CD4-positive, CD25-positive, alpha-beta regulatory T cell (primary cell): ENCODE measurements at regions not wholly inside any gene's neighbourhood (a gene's known extent, or its start where the extent isn't known, plus 50 kb on each side); places are given as distances from the start of the nearest gene placed in this dataset.

ENCODE experiments used
- ATAC-seq, 2 donors: fragments of 150-1000 bp; cut with Tn5 transposase; one replicate each; pipeline ENCODE4 v1.10.0; 2021; ENCODE audit warnings: low read depth in 2 of 2, moderate number of reproducible peaks in 2 of 2, moderate library complexity in 1 of 2
- DNase-seq, 3 donors: peaks; one replicate each; pipeline versions ENCODE4 v3.0.0 to v3.0.0-alpha.2; 2012 to 2022; ENCODE audit warnings: mixed read lengths in 1 of 3
- H3K27ac ChIP-seq: one replicate; pipeline ENCODE4 v1.7.0; 2013; ENCODE audit warnings: mild to moderate bottlenecking, low read length; ENCODE audit not compliant: insufficient read depth, poor library complexity, severe bottlenecking
- H3K27me3 ChIP-seq: one replicate; pipeline ENCODE4 v1.7.0; 2013; ENCODE audit warnings: low read length; ENCODE audit not compliant: control insufficient read depth, insufficient read depth
- H3K36me3 ChIP-seq: one replicate; pipeline ENCODE4 v1.7.0; 2013; ENCODE audit warnings: mild to moderate bottlenecking, low read length, moderate library complexity; ENCODE audit not compliant: control insufficient read depth, insufficient read depth
- H3K4me1 ChIP-seq: 2 replicates; pipeline ENCODE4 v1.7.0; 2013; ENCODE audit warnings: mild to moderate bottlenecking, low read length; ENCODE audit not compliant: insufficient read depth, control insufficient read depth, poor library complexity, severe bottlenecking
- H3K4me3 ChIP-seq: one replicate; pipeline ENCODE4 v1.7.0; 2013; ENCODE audit warnings: low read depth, mild to moderate bottlenecking, low read length, moderate library complexity
- H3K9me3 ChIP-seq, 2 experiments: 1 replicate in 1 of 2; 2 replicates in 1 of 2; pipeline ENCODE4 v1.7.0; 2013; ENCODE audit warnings: low read length in 2 of 2, mild to moderate bottlenecking in 1 of 2, moderate library complexity in 1 of 2; ENCODE audit not compliant: control insufficient read depth in 2 of 2
- H3K27ac Mint-ChIP-seq, 3 donors: one replicate each; pipeline ENCODE4 v1.8.0; 2020 to 2022; ENCODE audit warnings: mild to moderate bottlenecking in 3 of 3, mixed read lengths in 3 of 3, moderate library complexity in 2 of 3
- H3K27me3 Mint-ChIP-seq: one replicate; pipeline ENCODE4 v1.8.0; 2022; ENCODE audit warnings: mild to moderate bottlenecking, mixed read lengths
- H3K36me3 Mint-ChIP-seq: one replicate; pipeline ENCODE4 v1.8.0; 2020; ENCODE audit warnings: mixed read lengths
- H3K4me1 Mint-ChIP-seq, 4 donors: one replicate each; pipeline ENCODE4 v1.8.0; 2020 to 2022; ENCODE audit warnings: mixed read lengths in 4 of 4, mild to moderate bottlenecking in 1 of 4
- H3K4me3 Mint-ChIP-seq, 4 donors: one replicate each; pipeline ENCODE4 v1.8.0; 2020 to 2022; ENCODE audit warnings: mild to moderate bottlenecking in 4 of 4, mixed read lengths in 4 of 4, moderate library complexity in 3 of 4
- H3K9me3 Mint-ChIP-seq, 7 donors: one replicate each; pipeline ENCODE4 v1.8.0; 2020 to 2022; ENCODE audit warnings: mixed read lengths in 7 of 7, mild to moderate bottlenecking in 3 of 7, moderate library complexity in 2 of 7

DNA sequence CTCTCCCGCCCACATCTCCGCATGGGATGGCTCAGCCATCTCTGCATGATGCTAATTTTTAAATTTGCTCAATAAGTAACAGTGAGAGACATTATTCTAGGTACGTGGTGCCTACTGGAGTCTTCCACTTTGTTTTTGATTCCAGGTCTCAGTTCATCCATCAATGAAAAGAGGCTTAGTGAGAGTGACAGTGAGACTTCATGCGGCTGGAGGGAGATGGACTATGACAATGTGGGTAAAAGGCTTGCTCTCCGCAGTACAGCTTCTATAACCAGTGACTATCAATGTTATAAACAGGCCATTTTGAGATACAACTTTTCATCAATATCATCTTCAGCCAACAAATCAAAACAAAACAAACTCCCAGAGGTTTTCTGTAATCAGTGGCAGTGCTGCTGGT lies 563.4 kb upstream of the MKI67 start:
- Mint-ChIP-seq H3K4me1 (no peaks in the 10 kb centered on the region), H3K9me3 (peaks cover 0 to 1% (median 0%) of the 10 kb centered on the region in 7 donors), H3K36me3 (no peaks in the 10 kb centered on the region), H3K27me3 (peaks cover 4% of the 10 kb centered on the region), H3K27ac (no peak overlapping the region), H3K4me3 (no peak overlapping the region)
- Histone ChIP-seq H3K4me3 (no peak overlapping the region), H3K9me3 (no peaks in the 10 kb centered on the region), H3K4me1 (no peaks in the 10 kb centered on the region), H3K36me3 (no peaks in the 10 kb centered on the region), H3K27me3 (no peaks in the 10 kb centered on the region), H3K27ac (no peak overlapping the region)
- ATAC-seq (no peak), DNase-seq (no peak)

- Histone ChIP-seq H3K27ac (no peak overlapping the region), H3K4me1 (no peaks in the 10 kb centered on the region), H3K36me3 (no peaks in the 10 kb centered on the region), H3K9me3 (no peaks in the 10 kb centered on the region), H3K27me3 (no peaks in the 10 kb centered on the region), H3K4me3 (no peak overlapping the region)
- Mint-ChIP-seq H3K27ac (no peak overlapping the region), H3K4me3 (no peak overlapping the region), H3K36me3 (no peaks in the 10 kb centered on the region), H3K9me3 (peaks cover 0 to 1% (median 0%) of the 10 kb centered on the region in 7 donors), H3K27me3 (peaks cover 4% of the 10 kb centered on the region), H3K4me1 (no peaks in the 10 kb centered on the region)
- ATAC-seq: no peak
- DNase-seq: no peak
Measured at GRCh38 chr10:128693493-128694131, 567.4 kb upstream of the MKI67 start.

GRCh38 chr10:128694168-128694850 lies 568.1 kb upstream of the MKI67 start:
- Mint-ChIP-seq H3K36me3 (no peaks in the 10 kb centered on the region), H3K27me3 (peaks cover 4% of the 10 kb centered on the region)

DNA sequence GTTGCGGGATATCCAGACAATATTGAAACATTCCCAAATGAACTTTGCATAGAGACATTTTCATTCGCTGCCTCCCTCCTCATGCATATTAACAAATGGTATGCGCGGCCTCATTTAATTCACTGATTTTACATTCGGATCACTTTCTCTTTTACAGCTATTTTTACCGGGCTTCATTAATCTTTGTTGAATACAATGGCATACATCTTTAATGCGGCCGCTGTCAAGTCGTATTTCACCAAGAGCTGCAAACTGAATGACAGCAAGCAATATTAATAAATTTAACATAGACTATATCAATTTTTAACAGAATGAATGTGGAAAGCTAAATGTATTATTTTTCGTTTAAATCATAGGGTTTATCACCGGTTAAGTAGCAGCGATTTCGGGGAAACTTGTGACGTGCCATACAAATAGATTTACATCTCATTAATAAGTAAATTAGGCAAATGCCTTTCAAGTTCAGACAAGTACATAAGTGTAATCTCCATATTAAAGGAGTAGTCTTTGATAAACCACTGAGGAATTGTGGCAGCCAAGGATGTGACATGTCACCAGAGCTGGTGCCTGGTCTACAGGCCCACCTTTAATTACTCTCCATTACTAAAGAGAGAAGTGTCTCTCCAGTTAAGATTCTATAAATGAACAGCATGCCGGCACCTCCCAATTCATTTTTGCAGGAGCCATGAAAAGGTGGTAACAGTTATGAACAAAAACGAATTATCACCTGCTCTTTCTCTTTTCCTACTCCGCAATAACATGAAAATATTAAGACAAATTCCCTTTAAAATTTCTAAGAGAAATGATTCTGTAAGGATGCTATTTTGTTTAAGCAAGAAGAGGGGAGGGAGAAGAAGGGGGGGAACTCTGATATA lies 568.9 kb upstream of the MKI67 start:
- no peak for DNase-seq
- Mint-ChIP-seq H3K9me3 (peaks cover 0 to 1% (median 0%) of the 10 kb centered on the region in 7 donors), H3K27me3 (peaks cover 4% of the 10 kb centered on the region), H3K27ac (no peak overlapping the region), H3K4me3 (no peak overlapping the region), H3K4me1 (no peaks in the 10 kb centered on the region), H3K36me3 (no peaks in the 10 kb centered on the region)
- no peaks in the 10 kb centered on the region for H3K27me3 ChIP-seq
- ATAC-seq: no peak
- H3K36me3 ChIP-seq: no peaks in the 10 kb centered on the region
- H3K4me1 ChIP-seq: no peaks in the 10 kb centered on the region
- no peak overlapping the region for H3K27ac ChIP-seq
- H3K4me3 ChIP-seq: no peak overlapping the region
- no peaks in the 10 kb centered on the region for H3K9me3 ChIP-seq

More at GRCh38 chr10:128694168-128694850, 568.1 kb upstream of the MKI67 start:
- Histone ChIP-seq H3K9me3 (no peaks in the 10 kb centered on the region), H3K27ac (no peak overlapping the region), H3K27me3 (no peaks in the 10 kb centered on the region), H3K4me1 (no peaks in the 10 kb centered on the region), H3K36me3 (no peaks in the 10 kb centered on the region), H3K4me3 (no peak overlapping the region)
- H3K4me1 Mint-ChIP-seq: no peaks in the 10 kb centered on the region
- DNase-seq (no peak), ATAC-seq (no peak)
- peaks cover 0 to 1% (median 0%) of the 10 kb centered on the region in 7 donors for H3K9me3 Mint-ChIP-seq
- H3K4me3 Mint-ChIP-seq: no peak overlapping the region
- no peak overlapping the region for H3K27ac Mint-ChIP-seq

- Mint-ChIP-seq H3K27me3 (peaks cover 6% of the 10 kb centered on the region), H3K36me3 (no peaks in the 10 kb centered on the region), H3K4me1 (no peaks in the 10 kb centered on the region), H3K27ac (no peak overlapping the region), H3K4me3 (no peak overlapping the region), H3K9me3 (peaks cover 0 to 1% (median 0%) of the 10 kb centered on the region in 7 donors)
- Histone ChIP-seq H3K9me3 (no peaks in the 10 kb centered on the region), H3K27ac (no peak overlapping the region), H3K4me1 (no peaks in the 10 kb centered on the region), H3K4me3 (no peak overlapping the region), H3K27me3 (no peaks in the 10 kb centered on the region), H3K36me3 (no peaks in the 10 kb centered on the region)
- ATAC-seq (no peak), DNase-seq (no peak)
Measured at GRCh38 chr10:128695931-128696330, 569.7 kb upstream of the MKI67 start.

- no peaks in the 10 kb centered on the region for H3K4me1 ChIP-seq
- H3K27ac ChIP-seq: no peak overlapping the region
- H3K9me3 ChIP-seq: no peaks in the 10 kb centered on the region
- H3K4me3 ChIP-seq: no peak overlapping the region
- no peaks in the 10 kb centered on the region for H3K27me3 ChIP-seq
- Mint-ChIP-seq H3K36me3 (no peaks in the 10 kb centered on the region), H3K9me3 (peaks cover 0 to 1% (median 0%) of the 10 kb centered on the region in 7 donors), H3K4me1 (no peaks in the 10 kb centered on the region), H3K27ac (no peak overlapping the region), H3K27me3 (peaks cover 8% of the 10 kb centered on the region), H3K4me3 (no peak overlapping the region)
- no peaks in the 10 kb centered on the region for H3K36me3 ChIP-seq
- DNase-seq (no peak), ATAC-seq (no peak)
Measured at GRCh38 chr10:128697437-128697836, 571.2 kb upstream of the MKI67 start.

DNA sequence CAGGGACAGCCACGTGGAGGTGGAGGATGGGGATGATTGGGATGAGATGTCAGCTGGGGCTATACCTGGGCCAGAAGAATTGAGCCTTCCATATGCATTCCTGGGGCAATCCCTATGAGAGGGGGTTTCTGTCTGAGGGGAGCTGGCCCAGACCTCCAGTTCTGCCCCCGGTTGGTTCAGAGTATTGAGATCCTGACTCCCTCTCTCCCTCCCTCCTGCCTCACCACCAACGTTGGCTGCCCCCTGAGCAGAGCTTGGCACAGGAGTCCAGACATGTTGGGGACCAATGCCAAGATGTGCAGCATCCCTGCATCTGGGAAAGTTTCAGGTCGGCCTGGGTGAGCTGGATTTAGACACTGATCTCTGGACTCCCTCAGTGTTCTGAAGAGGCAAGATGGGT lies 575.2 kb upstream of the MKI67 start:
- Mint-ChIP-seq H3K4me3 (no peak overlapping the region), H3K4me1 (no peaks in the 10 kb centered on the region), H3K9me3 (peaks cover 0 to 2% (median 0%) of the 10 kb centered on the region in 7 donors), H3K27ac (no peak overlapping the region), H3K27me3 (peaks cover 5% of the 10 kb centered on the region), H3K36me3 (no peaks in the 10 kb centered on the region)
- ATAC-seq (no peak), DNase-seq (no peak)
- H3K27me3 ChIP-seq: no peaks in the 10 kb centered on the region
- H3K9me3 ChIP-seq: no peaks in the 10 kb centered on the region
- H3K27ac ChIP-seq: no peak overlapping the region
- no peak overlapping the region for H3K4me3 ChIP-seq
- no peaks in the 10 kb centered on the region for H3K4me1 ChIP-seq
- H3K36me3 ChIP-seq: no peaks in the 10 kb centered on the region
